ENCODE measurements at regions not wholly inside any gene's neighbourhood (a gene's known extent, or its start where the extent isn't known, plus 50 kb on each side); places are given as distances from the start of the nearest gene placed in this dataset.
A peak's percentile ranks its signal among the peaks of the same experiment; 100 is the strongest.

DNA sequence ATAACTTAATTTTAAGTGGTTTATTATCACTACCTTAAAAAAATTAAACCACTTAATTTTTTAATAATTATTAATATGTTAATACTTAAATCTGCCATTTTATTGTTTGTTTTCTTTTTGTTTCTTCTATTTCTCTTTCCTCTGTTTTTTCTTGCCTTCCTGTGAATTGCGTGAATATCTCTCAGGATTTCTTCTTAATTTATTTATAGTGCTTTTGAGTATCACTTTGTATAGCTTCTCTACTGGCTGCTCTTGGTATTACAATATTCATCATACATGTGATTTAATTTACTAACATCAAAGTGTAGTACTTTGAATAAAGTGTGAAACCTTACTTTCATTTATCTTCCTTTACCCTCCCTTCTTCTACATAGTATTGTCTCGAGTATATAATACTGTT lies 349.5 kb upstream of the CPXCR1 start:
- FAIRE-seq (peak; percentile 15), DNase-seq (ENCODE audit: low spot score) (no peak)

DNA sequence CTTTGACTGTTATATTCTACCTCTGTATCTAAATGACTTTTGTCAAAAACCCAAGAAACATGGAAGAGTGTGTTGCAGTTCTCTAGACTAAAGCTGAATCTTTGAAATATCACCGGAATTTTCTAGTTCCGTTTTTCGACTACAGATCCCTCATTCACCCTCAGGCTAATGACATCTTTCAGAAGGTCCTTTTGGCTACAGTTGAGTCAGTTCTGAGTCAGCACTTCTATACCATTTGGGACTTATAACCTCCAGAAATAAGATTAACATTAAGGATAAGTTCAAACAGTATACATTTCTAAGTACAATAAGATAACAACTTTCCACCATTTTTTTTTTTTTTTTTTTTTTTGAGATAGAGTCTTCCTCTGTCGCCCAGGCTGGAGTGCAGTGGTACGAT lies 331.0 kb upstream of the CPXCR1 start:
- DNase-seq (ENCODE audit: low spot score), result no peak
- no peak for FAIRE-seq

DNA sequence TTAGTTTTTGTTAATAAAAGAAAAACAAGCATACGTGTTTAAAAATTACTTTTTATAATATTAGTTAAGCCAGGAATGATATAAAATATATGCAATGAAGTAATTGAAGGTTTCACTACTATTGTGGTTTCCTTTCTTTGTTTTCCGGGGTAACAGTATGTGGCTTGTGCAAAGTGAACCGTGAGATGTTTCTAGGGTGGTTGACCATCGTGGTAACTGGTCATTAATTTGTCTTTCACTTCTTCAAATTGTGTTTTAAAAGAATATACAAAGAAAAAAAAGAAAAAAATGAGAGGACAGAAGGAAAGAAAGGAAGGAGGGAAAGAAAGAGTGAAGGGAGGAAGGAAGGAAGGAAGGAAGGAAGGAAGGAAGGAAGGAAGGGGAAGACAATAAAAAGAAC lies 330.1 kb upstream of the CPXCR1 start:
- no peak for DNase-seq (ENCODE audit: low spot score)
- no peak for FAIRE-seq

DNA sequence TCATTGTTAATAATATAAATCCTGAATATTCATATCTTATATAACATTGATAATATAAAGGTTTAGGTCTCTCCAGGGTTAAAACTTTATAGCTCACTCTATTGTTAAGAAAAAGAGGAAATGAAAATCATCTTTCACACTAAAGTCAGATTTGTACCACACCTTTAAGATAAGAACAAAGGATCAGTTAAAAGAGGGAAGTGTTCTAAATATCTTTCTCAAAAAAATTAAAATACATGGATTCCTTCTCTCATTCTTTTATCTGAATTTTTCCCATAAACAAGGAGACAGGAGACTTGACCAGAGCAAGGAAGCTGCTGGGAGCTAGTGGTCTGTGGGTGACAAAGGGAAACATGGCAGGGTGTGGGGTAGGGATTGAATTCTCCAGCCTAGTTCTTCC lies 323.0 kb upstream of the CPXCR1 start:
- FAIRE-seq, result no peak

DNA sequence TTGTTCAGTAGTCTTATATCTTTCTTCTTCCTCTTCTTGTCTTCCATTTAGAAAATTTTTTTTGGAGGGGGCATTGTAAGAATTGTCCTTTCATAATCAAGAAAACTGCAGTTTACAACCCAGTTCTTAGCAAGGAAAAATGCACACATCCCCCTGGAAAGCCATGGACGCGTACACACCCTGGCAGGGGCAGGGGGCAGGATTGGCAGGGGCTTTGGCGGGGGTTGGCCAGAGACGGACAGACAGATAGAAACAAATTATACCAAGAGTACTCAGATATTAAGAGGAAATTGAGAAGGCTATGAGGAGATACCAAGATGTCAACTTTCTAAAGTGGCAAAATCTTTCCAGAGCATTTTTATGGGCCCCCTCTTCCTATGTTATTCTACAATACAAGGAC lies 322.5 kb upstream of the CPXCR1 start:
- FAIRE-seq (no peak), DNase-seq (ENCODE audit: low spot score) (no peak)

More for the DNA sequence above, 323.0 kb upstream of the CPXCR1 start:
- no peak for DNase-seq (ENCODE audit: low spot score)

DNA sequence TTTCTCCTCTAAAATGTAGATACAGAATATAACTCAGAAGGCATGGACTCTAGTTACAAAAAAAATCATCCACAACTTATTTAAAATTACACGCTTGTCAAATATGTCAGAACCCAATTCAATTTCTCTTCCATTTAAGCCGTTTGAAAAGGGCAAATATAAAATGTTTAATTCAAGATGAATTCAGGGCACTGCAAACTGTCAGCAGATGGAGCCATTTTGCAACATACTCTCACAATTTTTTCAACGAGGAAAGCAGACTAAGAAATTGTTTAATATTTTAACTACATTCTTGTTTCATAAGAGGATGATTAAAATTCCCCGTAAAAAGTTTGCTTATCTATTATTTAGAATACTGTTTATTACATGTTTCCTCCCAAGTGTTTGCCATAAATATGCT lies 321.3 kb upstream of the CPXCR1 start:
- no peak for FAIRE-seq
- no peak for DNase-seq (ENCODE audit: low spot score)

DNA sequence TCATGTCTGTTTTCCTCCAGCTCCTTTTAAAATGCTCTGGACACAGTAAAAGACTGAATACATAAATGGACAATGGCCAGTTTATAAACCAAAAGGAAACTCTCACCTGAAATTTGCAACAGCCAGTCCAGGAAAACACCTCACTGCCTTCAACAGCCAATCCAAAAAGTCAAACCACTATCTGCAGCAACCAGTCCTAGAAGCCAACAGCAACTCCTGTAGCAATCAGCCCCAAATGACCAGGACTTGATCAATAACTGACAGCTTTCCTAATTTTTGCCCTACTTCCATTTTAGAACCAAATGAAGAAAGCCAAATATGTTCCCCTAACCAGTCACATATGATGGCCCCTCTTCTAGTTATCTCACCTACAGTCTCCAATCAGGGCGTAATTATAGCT lies 309.5 kb upstream of the CPXCR1 start:
- FAIRE-seq, result no peak
- no peak for DNase-seq (ENCODE audit: low spot score)

DNA sequence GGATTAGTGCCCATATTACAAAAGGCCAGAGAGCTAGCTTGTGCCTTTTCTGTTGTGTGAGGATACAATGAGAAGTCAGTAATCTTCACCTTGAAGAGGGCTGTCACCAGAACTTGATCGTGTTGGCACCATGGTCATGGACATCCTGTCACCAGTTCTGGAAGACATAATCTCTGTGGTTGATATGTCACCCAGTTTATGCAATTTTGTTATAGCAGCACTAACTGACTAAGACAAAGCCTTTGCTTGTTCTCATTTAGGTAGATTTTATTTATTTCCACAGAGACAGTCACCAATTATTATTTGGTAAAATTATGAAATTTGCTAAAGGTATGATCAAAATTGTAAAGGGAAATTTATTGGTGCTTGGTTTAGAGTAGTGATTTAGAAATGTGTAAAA lies 308.8 kb upstream of the CPXCR1 start:
- DNase-seq (ENCODE audit: low spot score) (no peak), FAIRE-seq (no peak)

DNA sequence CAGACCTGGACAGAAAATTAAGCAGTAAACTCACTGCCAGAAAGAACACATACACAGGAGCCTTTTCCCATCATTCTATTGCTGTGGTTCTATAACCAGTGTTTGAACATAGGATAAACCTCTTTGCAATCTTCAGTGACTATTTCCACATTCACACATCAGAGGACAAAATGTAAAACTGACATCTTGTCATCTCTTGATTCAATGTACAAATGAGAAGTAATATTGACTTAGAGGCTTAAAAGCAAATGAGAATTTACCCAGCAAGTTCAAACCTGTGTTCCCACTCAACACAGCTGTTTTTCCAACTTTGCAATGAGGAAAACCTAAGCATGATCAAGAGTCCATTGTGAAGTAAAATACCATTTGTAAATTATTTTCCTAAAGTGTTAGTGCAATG lies 307.1 kb upstream of the CPXCR1 start:
- no peak for FAIRE-seq
- DNase-seq (ENCODE audit: low spot score), result no peak

All from RCC 7860 (cell line).